ENCODE measurements at regions not wholly inside any gene's neighbourhood (a gene's known extent, or its start where the extent isn't known, plus 50 kb on each side); places are given as distances from the start of the nearest gene placed in this dataset.

- 75% methylated on average over 8 of the region's 8 CpGs for WGBS (ENCODE audit: low lambda C conversion rate)
- no peaks in the 10 kb centered on the region for H3K27me3 ChIP-seq (ENCODE audit: insufficient read depth)
- POLR2A ChIA-PET: no interaction called here
These were observed 127.2 kb upstream of the NFIB start for GRCh38 chr9:14441115-14441514.

GRCh38 chr9:14440062-14440461, 126.1 kb upstream of the NFIB start:
- no peak overlapping the region for H3K9ac ChIP-seq
- peaks cover 9 to 34% of the 10 kb centered on the region in 2 experiments; a peak in 2 of 4 replicates for H3K4me1 ChIP-seq (ENCODE audit: control insufficient read depth in 1 of 2, insufficient read depth in 2 of 2, low read depth in 1 of 2, low read length in 1 of 2)

More at GRCh38 chr9:14441115-14441514, 127.2 kb upstream of the NFIB start:
- no peaks in the 10 kb centered on the region for H3K9me2 ChIP-seq
- no peaks in the 10 kb centered on the region for H3K9me3 ChIP-seq
- no peaks in the 10 kb centered on the region for H3F3A ChIP-seq (replicated peaks; ENCODE audit: insufficient read depth)
- H3K79me2 ChIP-seq (ENCODE audit: insufficient read depth): no peaks in the 10 kb centered on the region
- H3K4me3 ChIP-seq (ENCODE audit: low read depth in 2 of 2, low read length in 1 of 2): no peak overlapping the region
- CTCF ChIA-PET: interaction anchor here (0.6 to 5.6 kb wide), 7 partner anchors 25 to 1407 kb away, joined by 3 to 25 read pairs (median 8); no protein-coding TSS in a partner anchor
- DNase-seq: no peak
- peaks cover 9 to 30% of the 10 kb centered on the region in 2 experiments; a peak in 2 of 4 replicates for H3K4me1 ChIP-seq (ENCODE audit: control insufficient read depth in 1 of 2, insufficient read depth in 2 of 2, low read depth in 1 of 2, low read length in 1 of 2)
- no peaks in the 10 kb centered on the region for H3K36me3 ChIP-seq (replicated peaks in 1 of 2; ENCODE audit: control insufficient read depth in 1 of 2, insufficient read depth in 2 of 2, low read length in 1 of 2)
- TF ChIP-seq NFIC (IDR thresholded peaks at IDR 0.05; ENCODE audit: borderline replicate concordance): no peak
- TF ChIP-seq NRF1 (IDR thresholded peaks at IDR 0.05; ENCODE audit: low read depth, low read length): no peak
- no peak for TF ChIP-seq CHD2 (IDR thresholded peaks at IDR 0.05; ENCODE audit: low read length, partially characterized antibody)
- no peak for TF ChIP-seq RAD21 (IDR thresholded peaks at IDR 0.05; ENCODE audit: low read length)
- no peak for TF ChIP-seq MXI1 (IDR thresholded peaks at IDR 0.05; ENCODE audit: low read depth, low read length)
- TF ChIP-seq IRF3 (IDR thresholded peaks at IDR 0.05; ENCODE audit: low read depth, low read length): no peak
- no peak for TF ChIP-seq MEF2A (IDR thresholded peaks at IDR 0.05; ENCODE audit: borderline replicate concordance, low read depth)
- TF ChIP-seq RFX5 (IDR thresholded peaks at IDR 0.05; ENCODE audit: low read length): no peak
- TF ChIP-seq TEAD4 (IDR thresholded peaks at IDR 0.05; ENCODE audit: borderline replicate concordance, insufficient read depth): no peak
- TF ChIP-seq POLR2AphosphoS5 (IDR thresholded peaks at IDR 0.05; ENCODE audit: low read depth, low read length): no peak
- no peaks in the 10 kb centered on the region for H4K20me1 ChIP-seq (ENCODE audit: insufficient read depth)
- H3K27ac ChIP-seq (ENCODE audit: low read depth in 2 of 2, low read length in 1 of 2): no peak overlapping the region
- no peak overlapping the region for H2AFZ ChIP-seq (ENCODE audit: low read depth)
- H3K9ac ChIP-seq: no peak overlapping the region
- no peak overlapping the region for H3K4me2 ChIP-seq

More at GRCh38 chr9:14440062-14440461, 126.1 kb upstream of the NFIB start:
- no peak overlapping the region; a peak in 1 of 4 replicates for H3K27ac ChIP-seq (ENCODE audit: low read depth in 2 of 2, low read length in 1 of 2)
- WGBS (ENCODE audit: low lambda C conversion rate): 92% methylated on average over 4 of the region's 4 CpGs
- no peaks in the 10 kb centered on the region for H3K79me2 ChIP-seq (ENCODE audit: insufficient read depth)
- no peaks in the 10 kb centered on the region for H3K9me3 ChIP-seq
- POLR2A ChIA-PET: interaction anchor here (1.3 kb wide), 1 partner anchor 77 kb away, joined by 3 read pairs; no protein-coding TSS in a partner anchor
- peak; percentile 68; the same call in 1 of the 2 replicates for TF ChIP-seq REST (IDR thresholded peaks at IDR 0.05; ENCODE audit: low read depth, low read length)
- no peak for TF ChIP-seq RXRA (IDR thresholded peaks at IDR 0.05; ENCODE audit: borderline replicate concordance, low read depth)
- H4K20me1 ChIP-seq (ENCODE audit: insufficient read depth): no peaks in the 10 kb centered on the region
- H3K4me3 ChIP-seq (ENCODE audit: low read depth in 2 of 2, low read length in 1 of 2): no peak overlapping the region
- H2AFZ ChIP-seq (ENCODE audit: low read depth): no peak overlapping the region
- no peaks in the 10 kb centered on the region for H3F3A ChIP-seq (replicated peaks; ENCODE audit: insufficient read depth)
- H3K36me3 ChIP-seq (replicated peaks in 1 of 2; ENCODE audit: control insufficient read depth in 1 of 2, insufficient read depth in 2 of 2, low read length in 1 of 2): no peaks in the 10 kb centered on the region
- DNase-seq: no peak
- H3K4me2 ChIP-seq: no peak overlapping the region
- CTCF ChIA-PET: interaction anchor here (1.0 to 5.6 kb wide), 7 partner anchors 26 to 1012 kb away, joined by 3 to 25 read pairs (median 12); no protein-coding TSS in a partner anchor
- no peaks in the 10 kb centered on the region for H3K27me3 ChIP-seq (ENCODE audit: insufficient read depth)
- H3K9me2 ChIP-seq: no peaks in the 10 kb centered on the region
